Keratinocyte (primary cell): ENCODE measurements at regions not wholly inside any gene's neighbourhood (a gene's known extent, or its start where the extent isn't known, plus 50 kb on each side); places are given as distances from the start of the nearest gene placed in this dataset.
A peak's percentile ranks its signal among the peaks of the same experiment; 100 is the strongest.

Source experiments
- DNase-seq: peaks from one replicate; pipeline ENCODE4 v3.0.0-alpha.2; 2011; ENCODE audit warnings: low read depth, missing footprints, low spot score
- FAIRE-seq: peaks from 2 replicates; lab custom pipeline; 2011; peaks lifted over from hg19 to GRCh38; lab: Jason Lieb, UNC
- H2AFZ ChIP-seq: 2 replicates; pipeline ENCODE4 v1.6.0; 2012; ENCODE audit warnings: low read length, control low read depth, inconsistent platforms; ENCODE audit not compliant: control insufficient read depth
- H3K27ac ChIP-seq: 2 replicates; pipeline ENCODE4 v1.5.1; 2011; ENCODE audit warnings: low read length; ENCODE audit not compliant: control insufficient read depth, insufficient read depth
- H3K27me3 ChIP-seq: 3 replicates; pipeline ENCODE4 v1.6.0; 2011; ENCODE audit warnings: low read length; ENCODE audit not compliant: control insufficient read depth, insufficient read depth; ENCODE audit errors: extremely low read depth
- H3K36me3 ChIP-seq, 2 experiments: 2 replicates in 1 of 2; 3 replicates in 1 of 2; pipeline ENCODE4 v1.5.1; 2011; ENCODE audit warnings: low read length in 2 of 2, mild to moderate bottlenecking in 1 of 2; ENCODE audit not compliant: control insufficient read depth in 2 of 2, insufficient read depth in 2 of 2; ENCODE audit errors: extremely low read depth in 1 of 2
- H3K4me1 ChIP-seq: 3 replicates; pipeline ENCODE4 v1.5.1; 2011; ENCODE audit warnings: low read length; ENCODE audit not compliant: control insufficient read depth, insufficient read depth; ENCODE audit errors: extremely low read depth
- H3K4me2 ChIP-seq: 3 replicates; pipeline ENCODE4 v1.6.0; 2011; ENCODE audit warnings: low read depth, low read length; ENCODE audit not compliant: control insufficient read depth, insufficient read depth; ENCODE audit errors: extremely low read depth
- H3K4me3 ChIP-seq, 3 experiments: fragments of 200-600 bp in 1 of 3; sonication (generic) in 1 of 3; 2 replicates in 2 of 3; 3 replicates in 1 of 3; pipeline ENCODE4 v1.5.1; 2011 to 2016; ENCODE audit warnings: low read length in 3 of 3, mild to moderate bottlenecking in 3 of 3, control low read depth in 2 of 3, inconsistent platforms in 1 of 3, low read depth in 1 of 3, mixed read lengths in 1 of 3, mixed run types in 1 of 3, moderate library complexity in 1 of 3; ENCODE audit not compliant: control insufficient read depth in 2 of 3, insufficient read depth in 2 of 3; ENCODE audit errors: extremely low read depth in 1 of 3
- H3K79me2 ChIP-seq: 2 replicates; pipeline ENCODE4 v1.6.0; 2012; ENCODE audit warnings: low read length; ENCODE audit not compliant: control insufficient read depth, insufficient read depth
- H3K9ac ChIP-seq: 3 replicates; pipeline ENCODE4 v1.6.0; 2011; ENCODE audit warnings: low read length; ENCODE audit not compliant: control insufficient read depth, insufficient read depth; ENCODE audit errors: extremely low read depth
- H3K9me1 ChIP-seq: 3 replicates; pipeline ENCODE4 v1.6.0; 2011; ENCODE audit warnings: low read length; ENCODE audit not compliant: control insufficient read depth, insufficient read depth; ENCODE audit errors: extremely low read depth
- H3K9me3 ChIP-seq: 2 replicates; pipeline ENCODE4 v1.5.1; 2012; ENCODE audit warnings: low read depth, low read length; ENCODE audit not compliant: control insufficient read depth
- H4K20me1 ChIP-seq: 3 replicates; pipeline ENCODE4 v1.6.0; 2011; ENCODE audit warnings: low read length; ENCODE audit not compliant: control insufficient read depth, insufficient read depth; ENCODE audit errors: extremely low read depth
- EZH2 ChIP-seq: IDR thresholded peaks from one replicate; pipeline ENCODE4 v1.6.1; 2012; ENCODE audit warnings: inconsistent platforms, mild to moderate bottlenecking, low read length, moderate library complexity
- dilution Hi-C: fragments of 300-500 bp; cut with MboI; formaldehyde crosslinking; loops from one replicate; pipeline ENCODE4 v1.7.0; 2020; ENCODE audit warnings: low sequenced_read_pairs; ENCODE audit not compliant: extremely low pct_ligation_motif_present
- TF ChIP-seq, protein P1 (sequence below), 3 experiments: IDR thresholded peaks in 1 of 3; conservative IDR thresholded peaks in 1 of 3; optimal IDR thresholded peaks in 1 of 3; 2 replicates in 2 of 3; 3 replicates in 1 of 3; pipeline versions ENCODE3 to v1.5.1; 2011; ENCODE audit warnings: low read length in 3 of 3, mild to moderate bottlenecking in 3 of 3, moderate library complexity in 2 of 3, control low read depth in 1 of 3, inconsistent platforms in 1 of 3; ENCODE audit not compliant: insufficient read depth in 2 of 3; ENCODE audit errors: extremely low read depth in 1 of 3

DNA sequence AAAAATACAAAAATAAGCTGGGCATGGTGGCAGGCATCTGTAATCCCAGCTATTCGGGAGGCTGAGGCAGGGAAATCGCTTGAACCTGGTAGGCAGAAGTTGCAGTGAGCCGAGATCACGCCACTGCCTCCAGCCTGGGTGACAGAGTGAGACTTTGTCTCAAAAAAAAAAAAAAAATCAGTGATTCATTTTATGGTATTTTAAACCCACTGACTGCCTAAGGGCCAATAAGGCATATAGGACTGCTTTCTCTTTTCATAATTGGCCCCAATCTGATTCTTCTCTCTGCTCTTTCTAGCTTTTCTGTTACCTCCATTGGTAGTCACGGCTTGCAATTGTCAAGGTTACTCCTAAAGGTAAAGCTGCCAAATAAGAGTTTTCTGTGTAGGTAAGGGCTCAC lies 60.2 kb upstream of the ADGRF1 start:
- TF ChIP-seq, protein P1, sequence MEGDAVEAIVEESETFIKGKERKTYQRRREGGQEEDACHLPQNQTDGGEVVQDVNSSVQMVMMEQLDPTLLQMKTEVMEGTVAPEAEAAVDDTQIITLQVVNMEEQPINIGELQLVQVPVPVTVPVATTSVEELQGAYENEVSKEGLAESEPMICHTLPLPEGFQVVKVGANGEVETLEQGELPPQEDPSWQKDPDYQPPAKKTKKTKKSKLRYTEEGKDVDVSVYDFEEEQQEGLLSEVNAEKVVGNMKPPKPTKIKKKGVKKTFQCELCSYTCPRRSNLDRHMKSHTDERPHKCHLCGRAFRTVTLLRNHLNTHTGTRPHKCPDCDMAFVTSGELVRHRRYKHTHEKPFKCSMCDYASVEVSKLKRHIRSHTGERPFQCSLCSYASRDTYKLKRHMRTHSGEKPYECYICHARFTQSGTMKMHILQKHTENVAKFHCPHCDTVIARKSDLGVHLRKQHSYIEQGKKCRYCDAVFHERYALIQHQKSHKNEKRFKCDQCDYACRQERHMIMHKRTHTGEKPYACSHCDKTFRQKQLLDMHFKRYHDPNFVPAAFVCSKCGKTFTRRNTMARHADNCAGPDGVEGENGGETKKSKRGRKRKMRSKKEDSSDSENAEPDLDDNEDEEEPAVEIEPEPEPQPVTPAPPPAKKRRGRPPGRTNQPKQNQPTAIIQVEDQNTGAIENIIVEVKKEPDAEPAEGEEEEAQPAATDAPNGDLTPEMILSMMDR (optimal IDR thresholded peaks at IDR 0.05 in 1 of 3, IDR thresholded peaks at IDR 0.05 in 1 of 3, conservative IDR thresholded peaks at IDR 0.05 in 1 of 3; ENCODE audit: extremely low read depth in 1 of 3, insufficient read depth in 2 of 3, low read length in 3 of 3): no peak
- TF ChIP-seq EZH2: no peak
- no peak for FAIRE-seq

DNA sequence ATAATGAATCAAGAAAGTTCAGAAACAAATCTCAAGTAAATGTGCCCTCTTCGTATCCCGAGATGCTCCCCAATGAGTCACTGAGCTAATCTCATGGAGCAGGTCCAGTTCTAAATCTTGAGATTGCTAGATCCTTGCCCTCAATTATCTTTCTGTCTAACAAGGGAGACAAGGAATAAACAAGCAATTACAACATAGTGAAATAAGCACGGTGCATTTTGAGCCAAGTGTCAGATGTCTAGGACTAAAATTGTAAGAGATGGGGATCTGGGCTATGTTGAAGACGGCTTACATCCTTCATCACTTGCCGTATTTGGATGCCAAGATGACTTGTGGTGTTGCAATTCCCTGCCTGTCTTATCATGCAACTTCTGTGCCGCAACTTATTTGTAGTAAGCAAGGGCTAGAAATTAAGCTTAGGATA lies 56.5 kb upstream of the ADGRF1 start:
- Histone ChIP-seq H3K4me3 (no peak overlapping the region), H2AFZ (peak overlapping the region; percentile 30), H3K9me1 (no peaks in the 10 kb centered on the region), H3K4me1 (peaks cover 45% of the 10 kb centered on the region), H3K79me2 (no peaks in the 10 kb centered on the region), H4K20me1 (no peaks in the 10 kb centered on the region), H3K9me3 (no peaks in the 10 kb centered on the region), H3K9ac (no peak overlapping the region), H3K27me3 (no peaks in the 10 kb centered on the region), H3K36me3 (no peaks in the 10 kb centered on the region), H3K27ac (peak overlapping the region; percentile 11), H3K4me2 (peak overlapping the region; percentile 20)
- dilution Hi-C loops: no loop called here
- FAIRE-seq (peak; percentile 73), DNase-seq (peak; percentile 40)
- TF ChIP-seq EZH2: no peak
- TF ChIP-seq, protein P1 (optimal IDR thresholded peaks at IDR 0.05 in 1 of 3, IDR thresholded peaks at IDR 0.05 in 1 of 3, conservative IDR thresholded peaks at IDR 0.05 in 1 of 3; ENCODE audit: extremely low read depth in 1 of 3, insufficient read depth in 2 of 3, low read length in 3 of 3): no peak

More for the DNA sequence above, 60.2 kb upstream of the ADGRF1 start:
- dilution Hi-C loops: no loop called here
- DNase-seq: no peak
- Histone ChIP-seq H3K4me3 (no peak overlapping the region), H3K27me3 (no peaks in the 10 kb centered on the region), H4K20me1 (no peaks in the 10 kb centered on the region), H3K9me3 (no peaks in the 10 kb centered on the region), H3K27ac (no peak overlapping the region), H3K79me2 (no peaks in the 10 kb centered on the region), H3K36me3 (no peaks in the 10 kb centered on the region), H3K4me1 (peaks cover 42% of the 10 kb centered on the region), H2AFZ (no peak overlapping the region), H3K4me2 (no peak overlapping the region), H3K9me1 (no peaks in the 10 kb centered on the region), H3K9ac (no peak overlapping the region)
